HG03432 (cell line): ENCODE measurements at regions not wholly inside any gene's neighbourhood (a gene's known extent, or its start where the extent isn't known, plus 50 kb on each side); places are given as distances from the start of the nearest gene placed in this dataset.

Source experiments
- ATAC-seq: cut with Tn5 transposase; IDR thresholded peaks from one replicate; pipeline ENCODE4 v1.9.1; 2021; ENCODE audit warnings: mild to moderate bottlenecking, moderate library complexity; ENCODE audit not compliant: unreplicated experiment

DNA sequence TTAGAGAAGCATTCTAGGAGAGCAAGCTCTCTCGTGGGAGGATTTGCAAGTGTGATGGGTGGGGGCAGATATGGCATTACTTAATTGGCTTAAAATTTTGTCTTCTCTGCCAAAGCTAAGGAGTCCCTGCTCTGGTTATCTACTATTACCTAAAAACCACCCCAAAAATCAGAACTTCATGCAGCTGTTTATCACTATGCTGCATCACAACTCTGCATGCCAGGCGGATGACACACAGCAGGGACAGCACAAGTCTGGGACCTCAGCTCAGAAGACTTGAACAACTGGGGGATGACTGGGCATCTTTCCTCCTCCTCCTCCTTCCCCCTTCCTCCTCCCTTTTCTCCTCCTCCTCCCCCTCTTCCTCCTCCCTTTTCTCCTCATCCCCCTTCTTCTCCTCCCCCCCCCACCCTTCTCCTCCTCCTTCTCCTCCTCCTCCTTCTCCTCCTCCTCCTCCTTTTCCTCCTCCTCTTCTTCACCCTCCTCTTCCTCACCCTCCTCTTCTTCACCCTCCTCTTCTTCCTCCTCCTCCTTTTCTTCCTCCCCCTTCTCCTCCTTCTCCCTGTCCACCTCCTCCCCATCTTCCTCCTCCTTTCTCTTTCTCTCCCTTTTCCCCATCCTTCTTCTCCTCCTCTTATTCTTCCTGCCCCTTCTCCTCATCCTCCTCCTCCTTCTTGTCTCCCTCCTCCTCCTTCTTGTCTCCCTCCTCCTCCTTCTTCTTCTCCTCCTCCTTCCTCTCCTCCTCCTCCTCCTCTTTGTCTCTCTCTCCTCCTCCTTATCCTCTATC is 218.6 kb upstream of the PMEPA1 start:
- ATAC-seq = no peak

DNA sequence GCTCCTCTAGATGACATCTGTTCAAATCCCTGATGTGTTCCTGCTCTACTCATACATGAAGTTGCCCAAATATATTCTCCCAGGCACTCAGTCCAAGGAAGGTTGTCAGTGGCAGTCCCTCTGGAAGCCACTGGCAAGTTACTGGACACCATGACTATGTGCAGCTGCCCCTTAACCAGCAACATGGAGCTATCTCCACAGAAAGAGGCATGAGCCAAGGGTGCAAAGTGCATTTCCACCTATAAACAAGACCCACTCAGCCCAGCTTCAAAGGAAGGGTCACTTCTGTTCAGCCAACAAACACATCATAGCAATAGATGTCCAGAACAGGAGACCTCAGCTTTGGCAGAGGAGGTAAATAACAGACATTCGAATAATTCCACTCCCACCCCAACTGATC is 217.6 kb upstream of the PMEPA1 start:
- no peak for ATAC-seq

DNA sequence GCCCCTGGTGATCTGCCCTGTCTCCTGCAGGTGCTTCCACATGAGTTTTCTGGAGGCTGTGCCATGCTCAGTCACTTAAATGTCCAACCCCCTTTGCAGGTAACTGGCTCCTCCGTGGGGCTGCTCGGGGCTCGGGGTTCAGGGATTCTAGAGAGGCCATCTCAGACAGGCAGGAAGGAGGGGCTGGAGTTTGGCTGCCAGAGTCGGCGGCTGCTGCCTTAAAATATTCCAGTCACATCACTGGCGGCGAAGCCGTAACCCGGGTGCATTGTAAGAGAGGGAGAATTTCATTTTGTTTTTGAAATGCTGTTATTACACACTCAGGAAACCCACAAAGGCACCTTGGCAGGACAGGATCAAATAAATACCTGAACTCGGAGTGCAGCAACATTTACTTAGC is 212.9 kb upstream of the PMEPA1 start:
- no peak for ATAC-seq

DNA sequence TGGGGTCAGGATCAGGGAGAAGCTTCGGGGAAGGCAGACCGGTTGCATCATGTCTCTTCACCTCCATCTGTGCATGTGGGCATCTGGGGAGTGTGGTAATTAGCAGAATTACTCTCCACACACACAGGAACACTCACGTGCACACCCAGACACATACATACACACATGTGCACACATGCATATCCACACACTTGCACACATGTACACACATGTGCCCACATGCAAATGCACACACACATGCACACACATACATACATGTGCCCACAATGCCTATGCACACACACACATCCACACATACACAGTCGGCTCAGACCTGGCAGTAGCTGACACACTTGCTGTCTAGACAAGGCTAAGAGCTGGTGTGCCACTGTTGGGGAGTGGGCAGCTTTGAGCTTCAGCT is 212.3 kb upstream of the PMEPA1 start:
- ATAC-seq = no peak

DNA sequence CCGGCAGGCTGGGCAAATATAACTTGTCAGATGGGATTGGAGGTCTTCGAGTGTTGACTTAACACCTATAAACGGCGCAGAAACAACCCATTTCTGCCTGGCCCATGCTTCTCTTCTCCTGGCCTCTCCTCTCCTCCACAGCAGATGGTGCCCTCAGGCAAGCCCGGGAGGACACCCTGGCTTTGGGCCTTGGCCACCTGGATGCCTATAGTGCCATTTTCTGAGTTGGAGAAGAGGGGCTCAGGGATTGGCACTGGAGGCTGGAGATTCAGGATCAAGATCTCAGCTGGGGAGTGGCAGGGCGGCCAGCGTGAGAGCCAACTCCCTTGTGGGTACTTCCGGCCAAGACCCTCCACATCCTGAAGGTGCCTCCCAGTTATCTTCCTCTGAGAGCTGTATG is 211.9 kb upstream of the PMEPA1 start:
- ATAC-seq = no peak

DNA sequence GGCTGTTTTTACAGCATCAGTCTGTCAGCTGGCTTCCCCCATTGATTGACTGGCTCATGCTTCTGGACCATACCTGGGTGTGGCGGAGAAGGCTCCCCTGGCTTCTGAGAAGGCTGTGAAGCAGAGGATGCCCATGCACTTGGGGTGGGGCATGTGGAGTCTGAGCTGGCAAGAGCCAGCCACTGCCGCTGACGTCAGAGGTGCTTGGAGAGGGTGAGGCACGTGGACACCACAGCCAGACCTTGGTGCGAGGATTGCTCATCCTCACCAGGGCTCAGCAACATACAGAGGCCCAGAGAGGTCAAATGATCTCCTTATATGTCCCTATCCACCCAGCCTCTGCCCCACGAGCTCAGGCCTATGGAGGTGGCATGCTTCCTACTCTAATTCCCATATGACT is 211.2 kb upstream of the PMEPA1 start:
- no peak for ATAC-seq

- no peak for ATAC-seq
Measured at GRCh38 chr20:57919049-57919448, 209.2 kb upstream of the PMEPA1 start.

- ATAC-seq = no peak
Measured at GRCh38 chr20:57918551-57918950, 208.7 kb upstream of the PMEPA1 start.

DNA sequence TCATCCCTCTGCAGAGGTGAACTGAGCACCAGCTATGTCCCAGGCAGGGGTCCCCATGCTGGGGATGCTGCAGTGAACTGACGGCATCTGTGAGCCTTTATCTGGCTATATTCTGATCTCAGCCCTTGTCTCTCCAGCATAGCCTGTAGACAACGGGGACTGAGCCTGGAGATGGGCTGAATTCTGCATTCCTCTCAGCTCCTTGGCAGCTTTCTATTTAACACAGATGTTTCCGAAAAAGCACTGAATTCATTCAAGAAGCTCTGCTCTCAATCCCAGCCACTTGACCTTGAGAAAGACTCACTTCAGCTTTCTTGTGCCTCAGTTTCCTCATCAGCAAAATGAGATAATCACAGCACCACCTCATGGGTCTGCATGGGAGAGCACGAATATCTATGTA is 204.4 kb upstream of the PMEPA1 start:
- ATAC-seq = no peak

GRCh38 chr20:57913156-57913930 is 203.5 kb upstream of the PMEPA1 start:
- no peak for ATAC-seq

- ATAC-seq = no peak
Measured at GRCh38 chr20:57912227-57912582, 202.4 kb upstream of the PMEPA1 start.

- no peak for ATAC-seq
Measured at GRCh38 chr20:57911512-57912226, 201.9 kb upstream of the PMEPA1 start.

DNA sequence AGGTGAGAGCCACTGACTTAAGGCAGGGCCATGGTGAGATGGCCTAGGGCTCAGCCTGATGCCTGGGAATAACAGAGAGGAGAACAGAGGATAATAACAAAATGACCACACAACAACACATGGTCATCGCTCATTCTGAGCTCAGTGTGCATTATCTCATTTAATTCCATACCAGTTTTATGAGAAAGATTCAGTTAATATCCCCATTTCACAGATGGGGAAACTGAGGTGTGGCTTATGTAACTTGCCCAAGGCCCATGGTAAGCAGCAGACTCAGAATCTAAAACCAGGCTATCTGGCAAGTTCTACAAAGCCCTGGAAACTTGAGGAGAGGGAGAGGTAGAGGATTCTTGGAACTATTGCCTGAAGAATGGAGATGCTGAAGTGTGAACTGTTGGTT is 200.9 kb upstream of the PMEPA1 start:
- ATAC-seq = no peak

GRCh38 chr20:57909763-57910331 is 200.0 kb upstream of the PMEPA1 start:
- no peak for ATAC-seq

DNA sequence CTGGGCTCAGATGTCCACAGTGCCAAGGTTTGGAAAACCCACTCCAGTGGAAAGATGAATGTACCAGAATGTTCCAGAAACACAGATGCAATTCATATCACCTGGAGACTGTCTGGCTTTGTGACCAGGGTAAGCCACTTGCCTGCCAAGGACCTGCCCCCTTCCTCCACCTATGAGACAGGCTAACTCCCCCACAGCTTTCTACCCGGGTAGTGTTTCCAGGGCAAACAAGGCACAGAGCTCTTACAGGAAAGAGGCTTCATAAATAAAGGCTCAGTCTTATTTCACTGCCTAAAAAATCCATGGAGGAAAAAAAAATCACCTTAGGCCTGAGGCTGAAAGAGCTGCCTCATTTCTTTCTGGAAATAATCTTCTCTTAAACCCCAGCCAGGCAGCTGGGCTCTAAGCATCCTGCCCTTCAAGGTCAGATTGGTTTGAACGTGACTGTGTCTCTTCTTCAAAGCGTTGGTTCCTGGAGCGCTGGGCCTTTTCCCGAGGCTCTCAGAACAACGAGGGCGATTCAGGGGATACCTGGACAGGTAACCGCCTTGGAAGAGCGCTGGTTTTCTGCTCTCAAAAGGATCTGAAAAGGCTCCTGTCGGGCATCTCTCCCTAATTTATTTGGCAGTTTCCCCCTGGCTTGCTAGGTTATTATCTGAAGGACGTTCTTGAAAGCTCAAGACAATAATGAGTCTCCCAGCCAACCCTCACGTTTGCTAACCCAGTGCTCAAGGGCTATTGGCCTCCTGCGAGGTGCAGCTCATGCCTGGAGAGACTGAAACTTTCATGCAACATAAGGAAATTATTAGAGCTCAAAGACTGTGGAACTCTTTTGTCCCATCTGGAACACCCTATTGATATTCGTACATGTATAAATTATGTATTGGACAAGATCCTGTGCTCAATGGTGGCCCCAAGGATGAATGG is 199.2 kb upstream of the PMEPA1 start:
- ATAC-seq = no peak

GRCh38 chr20:57908226-57908625 is 198.4 kb upstream of the PMEPA1 start:
- ATAC-seq = no peak

GRCh38 chr20:57907131-57908000 is 197.6 kb upstream of the PMEPA1 start:
- no peak for ATAC-seq

- ATAC-seq = no peak
Measured at GRCh38 chr20:57905448-57905847, 195.6 kb upstream of the PMEPA1 start.

GRCh38 chr20:57904314-57905105 is 194.7 kb upstream of the PMEPA1 start:
- no peak for ATAC-seq
